Astrocyte of the spinal cord (primary cell): ENCODE measurements at regions not wholly inside any gene's neighbourhood (a gene's known extent, or its start where the extent isn't known, plus 50 kb on each side); places are given as distances from the start of the nearest gene placed in this dataset.
A peak's percentile ranks its signal among the peaks of the same experiment; 100 is the strongest.

Experiments used
- DNase-seq: peaks from one replicate; pipeline ENCODE4 v3.0.0; 2011; ENCODE audit warnings: low read depth, low spot score
- H3K4me3 ChIP-seq: 2 replicates; pipeline ENCODE4 v1.5.1; 2011; ENCODE audit warnings: low read depth, mild to moderate bottlenecking, low read length, moderate library complexity
- CTCF ChIP-seq: IDR thresholded peaks from 2 replicates; pipeline ENCODE4 v1.5.1; 2012; ENCODE audit warnings: low read depth, mild to moderate bottlenecking, low read length, inconsistent platforms
- in situ Hi-C: cut with HindIII; loops from 2 replicates; pipeline ENCODE4 v1.10.0; 2017; ENCODE audit warnings: low sequenced_read_pairs

GRCh38 chr2:103959174-103960128 lies 894.5 kb upstream of the POU3F3 start:
- H3K4me3 ChIP-seq, result no peak overlapping the region
- peak; percentile 79 for TF ChIP-seq CTCF
- DNase-seq, result peak; percentile 51
- in situ Hi-C loops, result no loop called here

GRCh38 chr2:103960129-103960513 lies 893.8 kb upstream of the POU3F3 start:
- TF ChIP-seq CTCF, result no peak
- in situ Hi-C loops, result no loop called here
- no peak for DNase-seq
- no peak overlapping the region for H3K4me3 ChIP-seq

- no peak overlapping the region for H3K4me3 ChIP-seq
- in situ Hi-C loops, result no loop called here
- TF ChIP-seq CTCF, result no peak
- DNase-seq, result no peak
These were observed 893.0 kb upstream of the POU3F3 start for GRCh38 chr2:103960951-103961350.

- no peak overlapping the region for H3K4me3 ChIP-seq
- no peak for TF ChIP-seq CTCF
- in situ Hi-C loops, result no loop called here
- no peak for DNase-seq
These were observed 892.1 kb upstream of the POU3F3 start for GRCh38 chr2:103961862-103962261.

- TF ChIP-seq CTCF, result no peak
- DNase-seq, result no peak
- no peak overlapping the region for H3K4me3 ChIP-seq
- in situ Hi-C loops, result no loop called here
These were observed 891.2 kb upstream of the POU3F3 start for GRCh38 chr2:103962670-103963069.

GRCh38 chr2:103963146-103963725 lies 890.7 kb upstream of the POU3F3 start:
- DNase-seq, result no peak
- in situ Hi-C loops, result no loop called here
- H3K4me3 ChIP-seq, result no peak overlapping the region
- TF ChIP-seq CTCF, result no peak
